ENCODE measurements at regions not wholly inside any gene's neighbourhood (a gene's known extent, or its start where the extent isn't known, plus 50 kb on each side); places are given as distances from the start of the nearest gene placed in this dataset.

GRCh38 chr18:10032331-10033015 is 118.7 kb downstream of the VAPA start:
- Histone ChIP-seq H3K36me3 (no peaks in the 10 kb centered on the region), H3K27ac (no peak overlapping the region), H3K9me3 (no peaks in the 10 kb centered on the region), H3K27me3 (no peaks in the 10 kb centered on the region), H3K4me1 (peaks cover 6 to 14% of the 10 kb centered on the region in 2 donors), H3K4me3 (replicated peaks in 1 of 3) (no peak overlapping the region)
- intact Hi-C loops (cut with DNase I), result no loop called here
- TF ChIP-seq POLR2A (IDR thresholded peaks at IDR 0.05) (no peak), CTCF (IDR thresholded peaks at IDR 0.05) (peak in 1 of 6 experiments; percentile 21)
- 19 to 26% methylated on average over 23 to 26 of the region's 46 CpGs for WGBS, 2 donors
- DNase-seq, result peak; percentile 14 to 18

GRCh38 chr18:10033016-10033399 is 119.2 kb downstream of the VAPA start:
- H3K4me1 ChIP-seq, result peaks cover 6 to 14% of the 10 kb centered on the region in 2 donors
- H3K27ac ChIP-seq, result no peak overlapping the region
- H3K27me3 ChIP-seq, result no peaks in the 10 kb centered on the region
- no peak for TF ChIP-seq POLR2A (IDR thresholded peaks at IDR 0.05)
- TF ChIP-seq CTCF (IDR thresholded peaks at IDR 0.05), result no peak
- no peaks in the 10 kb centered on the region for H3K9me3 ChIP-seq
- 62 to 79% methylated on average over 9 of the region's 9 CpGs for WGBS, 2 donors
- DNase-seq, result no peak
- intact Hi-C loops (cut with DNase I), result no loop called here
- H3K4me3 ChIP-seq (replicated peaks in 1 of 3), result no peak overlapping the region
- no peaks in the 10 kb centered on the region for H3K36me3 ChIP-seq

- Histone ChIP-seq H3K27ac (no peak overlapping the region), H3K4me3 (replicated peaks in 1 of 3) (no peak overlapping the region), H3K36me3 (no peaks in the 10 kb centered on the region), H3K27me3 (no peaks in the 10 kb centered on the region), H3K4me1 (peaks cover 6 to 14% of the 10 kb centered on the region in 2 donors), H3K9me3 (no peaks in the 10 kb centered on the region)
- WGBS, 2 donors, result 42 to 51% methylated on average over 13 of the region's 13 CpGs
- no peak for TF ChIP-seq CTCF (IDR thresholded peaks at IDR 0.05)
- no peak for TF ChIP-seq POLR2A (IDR thresholded peaks at IDR 0.05)
- intact Hi-C loops (cut with DNase I), result no loop called here
- peak; percentile 76 to 79 for DNase-seq
Measured at GRCh38 chr18:10035281-10035991, 121.6 kb downstream of the VAPA start.

- Histone ChIP-seq H3K4me3 (replicated peaks in 1 of 3) (no peak overlapping the region), H3K9me3 (no peaks in the 10 kb centered on the region), H3K27me3 (no peaks in the 10 kb centered on the region), H3K4me1 (peaks cover 6 to 14% of the 10 kb centered on the region in 2 donors), H3K27ac (no peak overlapping the region), H3K36me3 (no peaks in the 10 kb centered on the region)
- TF ChIP-seq CTCF (IDR thresholded peaks at IDR 0.05) (no peak), POLR2A (IDR thresholded peaks at IDR 0.05) (no peak)
- no peak for DNase-seq
- WGBS, 2 donors, result 93 to 97% methylated on average over 6 of the region's 6 CpGs
- intact Hi-C loops (cut with DNase I), result no loop called here
Measured at GRCh38 chr18:10036479-10036878, 122.7 kb downstream of the VAPA start.

GRCh38 chr18:10037181-10037580 is 123.4 kb downstream of the VAPA start:
- TF ChIP-seq POLR2A (IDR thresholded peaks at IDR 0.05) (no peak), CTCF (IDR thresholded peaks at IDR 0.05) (no peak)
- no peaks in the 10 kb centered on the region for H3K9me3 ChIP-seq
- no peaks in the 10 kb centered on the region for H3K27me3 ChIP-seq
- intact Hi-C loops (cut with DNase I), result no loop called here
- H3K4me3 ChIP-seq (replicated peaks in 1 of 3), result no peak overlapping the region
- H3K36me3 ChIP-seq, result no peaks in the 10 kb centered on the region
- no peak for DNase-seq
- no peak overlapping the region for H3K27ac ChIP-seq
- WGBS, 2 donors, result 95 to 96% methylated on average over 6 of the region's 6 CpGs
- peaks cover 6 to 14% of the 10 kb centered on the region in 2 donors for H3K4me1 ChIP-seq
